ENCODE measurements at regions not wholly inside any gene's neighbourhood (a gene's known extent, or its start where the extent isn't known, plus 50 kb on each side); places are given as distances from the start of the nearest gene placed in this dataset.

DNA sequence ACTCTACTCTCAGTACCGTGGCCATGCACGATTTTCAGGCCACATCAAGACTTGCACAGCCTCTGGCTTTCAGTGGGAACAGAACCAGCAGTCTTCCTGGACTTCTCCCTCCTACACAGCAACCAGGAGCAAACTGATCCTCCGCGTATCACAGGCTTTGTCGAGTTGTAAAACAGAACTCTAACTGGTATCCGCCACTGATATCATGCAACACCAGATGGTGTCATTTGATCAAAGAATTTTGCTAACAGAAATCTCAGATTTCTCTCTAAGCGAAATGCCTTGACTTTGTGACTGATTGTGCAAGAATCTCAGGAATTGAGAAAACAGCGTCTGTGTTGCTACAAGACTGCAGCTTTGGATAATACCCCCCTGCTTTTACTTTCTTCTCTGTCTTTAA is 85.7 kb downstream of the COPS8 start:
- no peak for DNase-seq

DNA sequence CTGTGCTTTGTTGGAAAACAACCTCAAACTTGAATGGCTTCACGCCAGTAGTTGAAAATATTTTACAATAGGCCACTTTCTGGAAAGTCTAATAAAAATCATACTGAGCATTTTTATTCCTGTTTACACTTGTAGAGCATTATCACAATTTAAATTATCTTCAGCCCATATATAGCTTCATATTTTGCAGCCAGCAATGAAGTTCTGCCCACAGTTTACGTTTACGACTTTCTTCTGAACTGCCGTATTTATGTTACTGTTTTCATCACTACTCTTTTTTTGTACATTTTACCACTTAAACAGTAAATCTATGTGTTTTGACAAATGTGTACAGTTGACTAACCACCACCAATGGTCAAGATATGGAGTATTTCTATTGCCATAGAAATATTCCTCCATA is 86.2 kb downstream of the COPS8 start:
- no peak for DNase-seq

DNA sequence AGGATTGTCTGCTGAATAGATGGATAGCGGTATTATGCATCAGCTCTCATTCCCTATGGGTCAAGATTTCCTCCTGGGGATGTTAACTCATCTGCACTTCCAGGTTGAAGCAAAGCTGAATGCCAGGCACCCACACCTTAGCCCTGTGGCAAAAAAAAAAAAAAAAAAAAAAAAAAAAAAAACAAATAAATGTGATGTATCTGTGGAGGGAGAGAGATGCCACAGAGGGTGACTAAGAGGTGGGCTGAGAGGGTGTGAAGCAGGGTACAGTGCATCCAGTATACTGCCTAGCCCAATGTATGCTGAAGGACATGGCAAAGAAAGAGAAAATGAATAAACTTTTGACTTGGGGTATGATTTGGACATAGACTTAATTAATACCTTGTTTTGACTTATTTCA is 91.4 kb downstream of the COPS8 start:
- no peak for DNase-seq

GRCh38 chr2:237177986-237178385 is 92.3 kb downstream of the COPS8 start:
- no peak for DNase-seq

DNA sequence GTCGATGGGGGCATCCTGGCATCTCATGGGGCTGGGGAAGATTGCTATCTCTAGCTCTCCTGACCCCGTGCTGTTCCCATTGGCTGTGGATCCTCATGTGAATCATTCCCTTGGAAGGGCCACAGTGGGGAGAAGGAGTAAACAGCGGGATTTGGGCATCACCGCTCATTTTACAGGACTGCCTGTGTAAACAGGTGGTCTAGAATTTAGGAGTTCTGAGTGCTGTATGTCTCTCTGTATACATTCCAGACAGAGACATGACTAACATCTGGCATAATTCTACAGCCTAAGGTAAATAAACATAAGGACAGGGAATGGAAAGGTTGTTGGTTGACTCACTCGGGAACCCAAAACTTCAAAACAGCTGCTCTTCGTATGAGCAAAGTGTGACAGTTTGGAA is 92.7 kb downstream of the COPS8 start:
- no peak for DNase-seq

DNA sequence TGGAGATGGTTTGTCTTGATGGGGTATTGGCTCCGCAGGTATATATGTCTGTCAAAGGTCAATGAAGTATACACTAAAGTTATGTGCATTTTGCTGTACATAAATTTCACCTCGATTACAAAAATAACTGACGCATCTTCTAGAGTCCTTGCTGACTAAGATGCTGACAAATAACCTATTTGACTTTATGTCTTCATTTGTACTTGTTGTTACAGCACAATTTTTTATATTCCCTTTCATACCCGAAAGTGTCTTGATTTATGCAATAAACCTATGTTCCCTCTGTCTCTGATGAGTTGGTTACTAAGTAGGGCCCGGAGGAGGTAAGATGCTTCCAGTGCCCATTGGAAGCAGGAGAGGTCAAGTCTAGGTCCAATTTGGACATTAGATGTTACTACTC is 93.5 kb downstream of the COPS8 start:
- no peak for DNase-seq

- no peak for DNase-seq
These were observed 94.5 kb downstream of the COPS8 start for GRCh38 chr2:237180187-237180586.

DNA sequence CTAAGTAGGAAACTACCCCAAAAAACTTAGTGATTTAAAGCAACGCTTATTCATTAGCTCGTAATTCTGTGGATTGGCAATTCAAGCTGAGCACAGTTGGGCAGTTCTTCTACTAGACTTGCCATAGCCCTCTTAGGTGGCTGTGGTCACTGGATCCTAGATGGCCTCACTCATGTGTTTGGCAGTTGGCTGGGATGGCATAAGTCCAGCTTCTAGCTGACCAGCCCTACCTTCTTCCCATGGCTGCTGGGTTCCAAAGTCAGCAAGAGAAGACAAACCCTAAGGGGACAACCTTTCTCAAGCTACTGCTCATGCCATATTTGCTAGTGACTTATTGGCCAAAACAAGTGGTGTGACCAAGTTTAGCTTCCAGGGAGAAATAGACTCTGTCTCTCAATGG is 95.3 kb downstream of the COPS8 start:
- no peak for DNase-seq

DNA sequence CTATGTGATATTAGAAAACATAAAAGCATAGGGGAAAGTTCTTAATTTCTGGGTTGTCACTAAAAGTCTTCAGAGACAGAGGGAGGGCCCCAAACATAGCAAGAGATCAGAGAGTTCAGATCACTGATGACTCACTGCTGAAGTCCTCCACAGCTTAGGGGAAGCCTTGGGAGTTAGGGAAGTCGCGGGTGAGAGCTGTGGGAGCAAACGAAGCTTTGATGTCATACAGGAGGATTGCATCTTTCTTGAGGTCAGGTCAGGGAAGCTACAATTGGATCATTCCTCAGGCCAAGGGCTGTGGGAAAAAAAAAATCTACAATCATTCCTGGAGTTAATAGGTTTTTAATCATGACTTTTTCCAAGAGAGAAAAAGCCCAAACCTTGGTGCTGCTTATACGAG is 96.2 kb downstream of the COPS8 start:
- DNase-seq: no peak

DNA sequence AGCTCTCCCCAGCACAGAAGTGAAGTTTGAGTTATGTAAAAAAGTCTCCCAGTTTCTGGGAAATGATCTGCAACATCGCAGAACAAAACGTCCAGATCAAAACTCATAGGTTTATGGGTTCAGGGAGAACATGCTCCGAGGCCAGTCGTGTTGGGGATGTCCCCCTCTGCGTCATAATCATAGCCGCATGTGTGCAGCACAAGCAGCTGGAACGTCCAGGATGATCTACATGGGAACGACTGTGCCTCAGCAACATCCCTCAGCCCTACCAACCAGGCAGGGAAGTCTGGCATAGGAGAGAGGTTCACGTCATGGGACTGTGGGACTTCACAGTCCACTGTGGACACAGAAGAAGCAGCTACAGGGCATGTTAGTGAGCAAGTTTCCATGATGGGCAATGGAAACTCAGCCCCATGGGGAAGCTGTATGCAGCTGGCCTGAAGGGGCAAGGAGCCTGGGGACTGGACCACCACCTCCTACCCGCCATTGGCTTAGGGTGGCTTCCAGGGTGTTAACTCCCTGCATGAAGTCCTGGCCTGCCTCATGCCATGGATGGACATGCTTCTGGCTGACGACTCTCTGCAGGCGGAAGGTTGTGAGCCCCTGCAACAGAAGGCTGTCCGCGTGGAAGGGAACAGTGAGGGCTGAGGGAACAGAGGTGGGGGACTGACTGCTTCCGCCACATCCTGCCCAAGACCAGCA is 96.9 kb downstream of the COPS8 start:
- no peak for DNase-seq

GRCh38 chr2:237184192-237184918 is 98.7 kb downstream of the COPS8 start:
- no peak for DNase-seq

DNA sequence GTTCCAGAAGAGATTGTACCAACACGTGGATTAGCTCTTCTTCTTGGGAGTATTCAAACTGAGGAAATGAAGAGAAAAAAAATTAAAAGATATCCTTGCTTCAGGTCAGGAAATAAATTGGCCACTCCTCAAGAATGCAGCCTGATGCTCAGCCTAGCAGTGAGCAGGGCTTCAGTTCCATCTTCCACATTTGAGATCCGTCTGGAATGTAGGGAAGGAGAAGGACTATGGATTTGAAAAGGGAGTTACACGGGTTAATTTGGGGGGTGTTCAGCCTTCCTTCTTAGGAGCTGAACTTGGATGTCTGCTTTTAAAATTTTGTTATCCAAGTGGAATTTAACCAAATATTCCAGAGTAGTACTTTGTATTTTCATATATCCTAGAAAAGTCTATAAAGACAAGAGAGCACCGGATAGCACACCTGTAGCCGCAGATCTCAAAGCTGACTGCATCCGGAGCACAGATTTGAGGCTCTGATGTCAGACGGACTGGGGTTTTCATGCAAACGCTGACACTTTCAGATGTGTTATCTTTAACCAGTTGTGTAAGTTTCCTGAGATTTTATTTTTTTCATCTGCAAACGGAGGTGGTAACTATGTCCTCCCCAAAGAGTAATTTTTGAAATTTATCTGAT is 99.3 kb downstream of the COPS8 start:
- DNase-seq: no peak

DNA sequence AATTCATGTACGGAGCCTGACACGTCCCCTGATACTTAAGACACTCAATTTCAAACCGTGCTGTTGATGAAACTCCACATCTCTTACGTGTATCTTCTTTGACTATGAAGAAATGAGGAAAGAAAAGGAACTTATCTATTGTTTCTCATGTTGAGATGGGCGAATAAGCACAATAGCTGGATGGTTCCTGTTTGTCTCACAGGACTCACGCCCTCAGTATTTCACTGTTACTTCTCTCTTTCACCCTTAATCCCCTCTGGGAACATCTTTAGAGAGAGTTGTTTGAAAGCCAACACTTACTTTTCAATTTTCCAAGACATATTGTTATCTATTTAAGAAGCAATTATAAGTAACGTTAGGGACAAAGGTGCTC is 99.8 kb downstream of the COPS8 start:
- no peak for DNase-seq

DNA sequence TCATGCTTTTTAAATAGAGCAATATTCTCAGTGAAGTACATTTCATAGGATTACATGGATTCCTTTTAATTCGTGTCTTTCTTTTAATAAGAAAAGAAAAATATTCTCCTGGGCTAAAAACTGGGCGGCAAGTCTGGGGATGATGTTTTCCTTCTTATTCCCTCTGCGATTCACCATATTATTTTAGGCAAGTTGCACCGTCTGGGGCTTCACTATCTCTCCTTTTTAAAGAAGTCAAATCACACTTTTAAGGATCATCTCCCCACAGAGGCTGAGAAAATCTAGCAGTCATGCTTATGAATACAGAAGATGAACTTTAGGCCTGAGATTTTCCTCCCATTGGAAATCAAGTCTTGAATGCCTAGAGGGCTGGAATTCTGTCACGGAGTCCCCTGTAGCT is 104.1 kb downstream of the COPS8 start:
- no peak for DNase-seq

- no peak for DNase-seq
These were observed 105.5 kb downstream of the COPS8 start for GRCh38 chr2:237190966-237191713.

GRCh38 chr2:237191714-237192081 is 106.0 kb downstream of the COPS8 start:
- DNase-seq: no peak

DNA sequence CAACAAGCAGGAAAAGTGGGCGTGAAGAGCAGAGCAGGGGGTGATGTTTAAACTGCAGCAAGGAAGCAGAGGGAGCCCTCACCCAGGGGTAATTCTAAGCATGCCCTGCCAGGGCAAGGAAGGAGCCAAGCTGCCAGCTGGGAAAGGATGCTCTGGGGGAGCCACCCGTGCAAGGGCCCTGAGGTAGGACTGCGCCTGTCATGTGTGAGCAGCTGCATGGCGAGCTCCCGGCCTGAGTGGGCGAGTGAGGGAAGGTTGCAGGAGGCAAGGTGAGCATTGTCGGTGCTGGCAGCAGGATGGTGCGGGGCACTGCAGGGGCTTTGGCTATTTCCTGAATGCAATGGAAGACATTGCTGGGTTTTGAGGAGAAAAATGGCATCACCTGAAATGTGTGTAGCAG is 107.2 kb downstream of the COPS8 start:
- DNase-seq: no peak

- no peak for DNase-seq
These were observed 107.7 kb downstream of the COPS8 start for GRCh38 chr2:237193436-237193835.

DNA sequence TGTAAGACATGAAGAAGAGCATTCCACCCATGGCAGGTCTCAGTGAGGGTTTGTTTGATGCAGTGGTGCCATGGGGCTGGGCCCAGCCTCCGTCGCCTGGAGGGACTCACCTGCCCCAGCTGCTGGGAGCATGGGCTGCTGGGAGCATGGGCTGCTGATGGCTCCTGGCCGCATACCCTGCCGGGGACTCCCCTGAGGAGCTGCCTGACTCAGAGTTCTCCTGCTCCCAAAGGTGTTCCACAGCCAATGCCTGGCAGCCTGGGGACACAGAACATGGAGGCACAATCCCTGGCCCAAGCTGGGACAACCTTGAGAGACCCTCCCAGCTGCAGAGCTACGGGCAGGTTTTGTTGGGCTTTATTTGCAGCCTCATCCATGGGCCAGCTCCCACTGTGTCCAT is 108.4 kb downstream of the COPS8 start:
- DNase-seq: no peak

- no peak for DNase-seq
These were observed 109.2 kb downstream of the COPS8 start for GRCh38 chr2:237194906-237195305.

DNA sequence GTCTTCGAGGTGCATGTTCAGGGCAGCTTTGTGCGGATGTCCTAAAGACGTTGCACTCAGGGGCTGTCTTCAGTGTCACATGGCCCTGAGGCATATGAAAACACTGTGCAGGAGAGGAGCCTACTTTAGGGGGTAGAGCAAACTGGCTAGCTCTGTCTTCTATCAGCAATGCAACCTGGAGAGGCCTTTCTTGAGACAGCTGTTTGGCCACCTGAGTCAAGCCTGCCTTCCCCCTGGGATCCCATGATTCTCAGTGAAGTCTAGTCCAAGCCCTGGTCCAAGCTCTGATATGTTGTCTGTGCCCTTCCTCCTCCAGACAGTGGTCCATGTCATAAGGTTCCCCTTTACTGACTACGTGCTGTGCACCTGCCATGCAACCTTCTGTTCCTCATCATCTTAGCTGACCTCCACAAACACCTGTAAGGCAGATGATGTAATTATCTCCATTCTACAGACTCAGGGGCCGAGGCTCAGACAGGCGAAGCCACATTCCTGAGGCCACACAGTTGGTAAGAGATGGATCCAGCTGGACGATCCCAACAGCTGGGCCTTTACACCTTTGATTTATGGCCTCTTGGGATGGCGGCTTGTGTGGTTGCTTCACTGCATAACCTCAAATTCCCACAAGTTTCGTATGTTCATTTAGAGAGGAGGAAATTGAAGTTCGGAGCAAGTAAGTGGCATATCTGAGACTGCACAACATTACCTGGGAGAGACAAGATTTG is 109.9 kb downstream of the COPS8 start:
- no peak for DNase-seq

- DNase-seq: no peak
These were observed 110.7 kb downstream of the COPS8 start for GRCh38 chr2:237196409-237196808.

All from NCI-H526 treated with DMSO at 0.1 percent for 48 hours (cell line).